Natural killer cell (primary cell): ENCODE measurements at regions not wholly inside any gene's neighbourhood (a gene's known extent, or its start where the extent isn't known, plus 50 kb on each side); places are given as distances from the start of the nearest gene placed in this dataset.

Experiments used
- ATAC-seq, 3 donors: fragments of 150-1000 bp in 2 of 3; fragments of 200-7000 bp in 1 of 3; cut with Tn5 transposase; 1 replicate in 1 of 3; 2 replicates in 2 of 3; pipeline ENCODE4 v1.10.0; 2021; ENCODE audit warnings: mild to moderate bottlenecking in 2 of 3, moderate library complexity in 2 of 3
- DNase-seq, 2 donors: peaks; one replicate each; pipeline versions ENCODE4 v3.0.0 to v3.0.0-alpha.2; 2013 to 2021; ENCODE audit warnings: mixed read lengths in 1 of 2
- H3K27ac ChIP-seq: one replicate; pipeline ENCODE4 v1.5.1; 2013; ENCODE audit warnings: mild to moderate bottlenecking, low read length
- H3K27me3 ChIP-seq: one replicate; pipeline ENCODE4 v1.6.1; 2013; ENCODE audit warnings: low read length; ENCODE audit not compliant: control insufficient read depth, insufficient read depth
- H3K36me3 ChIP-seq: one replicate; pipeline ENCODE4 v1.6.1; 2013; ENCODE audit warnings: low read length; ENCODE audit not compliant: control insufficient read depth, insufficient read depth
- H3K4me1 ChIP-seq: one replicate; pipeline ENCODE4 v1.6.1; 2013; ENCODE audit warnings: low read length; ENCODE audit not compliant: control insufficient read depth, insufficient read depth
- H3K4me3 ChIP-seq: one replicate; pipeline ENCODE4 v1.5.1; 2013; ENCODE audit warnings: low read length
- H3K9me3 ChIP-seq: one replicate; pipeline ENCODE4 v1.6.1; 2013; ENCODE audit warnings: low read length; ENCODE audit not compliant: control insufficient read depth, insufficient read depth
- H3K27ac Mint-ChIP-seq, 2 donors: one replicate each; pipeline ENCODE4 v1.8.0; 2022; ENCODE audit warnings: mild to moderate bottlenecking in 2 of 2, mixed read lengths in 2 of 2, moderate library complexity in 1 of 2
- H3K27me3 Mint-ChIP-seq, 2 donors: one replicate each; pipeline ENCODE4 v1.8.0; 2022; ENCODE audit warnings: low read depth in 2 of 2, mixed read lengths in 2 of 2
- H3K36me3 Mint-ChIP-seq: one replicate; pipeline ENCODE4 v1.8.0; 2022; ENCODE audit warnings: mixed read lengths
- H3K4me1 Mint-ChIP-seq, 2 donors: one replicate each; pipeline ENCODE4 v1.8.0; 2022; ENCODE audit warnings: mixed read lengths in 2 of 2
- H3K4me3 Mint-ChIP-seq: one replicate; pipeline ENCODE4 v1.8.0; 2022; ENCODE audit warnings: mild to moderate bottlenecking, moderate library complexity, mixed read lengths
- H3K9me3 Mint-ChIP-seq, 2 donors: one replicate each; pipeline ENCODE4 v1.8.0; 2022; ENCODE audit warnings: mixed read lengths in 2 of 2
- CTCF ChIP-seq: fragments of 200-600 bp; IDR thresholded peaks from one replicate; pipeline ENCODE4 v1.8.0; 2022; ENCODE audit warnings: antibody characterized with exemption
- WGBS: methylation state at CpG from one replicate; pipeline ENCODE4 v1.1.7; 2013; ENCODE audit warnings: missing lambda C conversion rate; ENCODE audit not compliant: insufficient coverage; 5-methylcytosine and 5-hydroxymethylcytosine counted together
- intact Hi-C: fragments of 100-400 bp; cut with micrococcal nuclease; formaldehyde crosslinking; loops from one replicate; pipeline ENCODE4 v1.14.2; 2022

- Histone ChIP-seq H3K27me3 (no peaks in the 10 kb centered on the region), H3K4me3 (no peak overlapping the region), H3K27ac (no peak overlapping the region), H3K36me3 (no peaks in the 10 kb centered on the region), H3K9me3 (no peaks in the 10 kb centered on the region), H3K4me1 (no peaks in the 10 kb centered on the region)
- Mint-ChIP-seq H3K27me3 (no peaks in the 10 kb centered on the region), H3K27ac (no peak overlapping the region), H3K9me3 (peaks cover 8 to 18% of the 10 kb centered on the region in 2 donors), H3K4me1 (no peaks in the 10 kb centered on the region), H3K36me3 (no peaks in the 10 kb centered on the region), H3K4me3 (no peak overlapping the region)
- DNase-seq (no peak), ATAC-seq (no peak)
- intact Hi-C loops, result no loop called here
- 38% methylated on average over 1 of the region's 2 CpGs for WGBS
- no peak for TF ChIP-seq CTCF
Observed at GRCh38 chr1:189185097-189185496, 1292.6 kb downstream of the BRINP3 start.

GRCh38 chr1:189192741-189193520 lies 1284.7 kb downstream of the BRINP3 start:
- no peaks in the 10 kb centered on the region for H3K36me3 ChIP-seq
- H3K27me3 Mint-ChIP-seq, result no peaks in the 10 kb centered on the region
- no peak overlapping the region for H3K4me3 Mint-ChIP-seq
- TF ChIP-seq CTCF, result no peak
- DNase-seq (no peak), ATAC-seq (no peak)
- no peaks in the 10 kb centered on the region for H3K4me1 Mint-ChIP-seq
- H3K4me1 ChIP-seq, result no peaks in the 10 kb centered on the region
- 60% methylated on average over 1 of the region's 2 CpGs for WGBS
- H3K9me3 Mint-ChIP-seq, result peaks cover 2 to 10% of the 10 kb centered on the region in 2 donors
- no peak overlapping the region for H3K27ac Mint-ChIP-seq
- no peak overlapping the region for H3K4me3 ChIP-seq
- no peaks in the 10 kb centered on the region for H3K9me3 ChIP-seq
- intact Hi-C loops, result no loop called here
- H3K27me3 ChIP-seq, result no peaks in the 10 kb centered on the region
- H3K27ac ChIP-seq, result no peak overlapping the region
- H3K36me3 Mint-ChIP-seq, result no peaks in the 10 kb centered on the region

- 83% methylated on average over 1 of the region's 2 CpGs for WGBS
- no peak overlapping the region for H3K27ac Mint-ChIP-seq
- H3K9me3 Mint-ChIP-seq, result peaks cover 7 to 12% of the 10 kb centered on the region in 2 donors
- intact Hi-C loops, result no loop called here
- H3K27me3 Mint-ChIP-seq, result no peaks in the 10 kb centered on the region
- Histone ChIP-seq H3K27me3 (no peaks in the 10 kb centered on the region), H3K36me3 (no peaks in the 10 kb centered on the region), H3K9me3 (no peaks in the 10 kb centered on the region), H3K27ac (no peak overlapping the region), H3K4me1 (no peaks in the 10 kb centered on the region), H3K4me3 (no peak overlapping the region)
- H3K36me3 Mint-ChIP-seq, result no peaks in the 10 kb centered on the region
- no peak for TF ChIP-seq CTCF
- no peak overlapping the region for H3K4me3 Mint-ChIP-seq
- no peak for DNase-seq
- no peaks in the 10 kb centered on the region for H3K4me1 Mint-ChIP-seq
- no peak for ATAC-seq
Observed at GRCh38 chr1:189205863-189206262, 1271.8 kb downstream of the BRINP3 start.

- Mint-ChIP-seq H3K36me3 (no peaks in the 10 kb centered on the region), H3K4me3 (no peak overlapping the region), H3K9me3 (peaks cover 7 to 12% of the 10 kb centered on the region in 2 donors), H3K27me3 (no peaks in the 10 kb centered on the region), H3K4me1 (no peaks in the 10 kb centered on the region), H3K27ac (no peak overlapping the region)
- no peak for ATAC-seq
- no peaks in the 10 kb centered on the region for H3K4me1 ChIP-seq
- no peak for DNase-seq
- no peak overlapping the region for H3K4me3 ChIP-seq
- TF ChIP-seq CTCF, result no peak
- no peaks in the 10 kb centered on the region for H3K9me3 ChIP-seq
- H3K27ac ChIP-seq, result no peak overlapping the region
- H3K27me3 ChIP-seq, result no peaks in the 10 kb centered on the region
- intact Hi-C loops, result no loop called here
- no peaks in the 10 kb centered on the region for H3K36me3 ChIP-seq
Observed at GRCh38 chr1:189206617-189207016, 1271.0 kb downstream of the BRINP3 start.
